HG03575 (cell line): ENCODE measurements at regions not wholly inside any gene's neighbourhood (a gene's known extent, or its start where the extent isn't known, plus 50 kb on each side); places are given as distances from the start of the nearest gene placed in this dataset.
"Not testable (repeated sequence)": the region's sequence is repeated elsewhere in the genome, so short reads cannot be mapped to it uniquely, and the experiment has no call there.

ENCODE experiments used
- ATAC-seq: cut with Tn5 transposase; IDR thresholded peaks from one replicate; pipeline ENCODE4 v1.9.1; 2021; ENCODE audit not compliant: unreplicated experiment, insufficient number of reproducible peaks, low FRiP score; ENCODE audit errors: extremely low read depth

- no peak for ATAC-seq
These were observed 255.2 kb upstream of the DDHD1 start for GRCh38 chr14:53408175-53408879.

- no peak for ATAC-seq
These were observed 253.4 kb upstream of the DDHD1 start for GRCh38 chr14:53406519-53406918.

GRCh38 chr14:53401646-53402045, 248.5 kb upstream of the DDHD1 start:
- ATAC-seq, result no peak

GRCh38 chr14:53399057-53399456, 245.9 kb upstream of the DDHD1 start:
- ATAC-seq, result no peak

- no peak for ATAC-seq
These were observed 245.5 kb upstream of the DDHD1 start for GRCh38 chr14:53398616-53399015.

GRCh38 chr14:53395267-53395666, 242.1 kb upstream of the DDHD1 start:
- not testable (repeated sequence) for ATAC-seq

- no peak for ATAC-seq
These were observed 238.6 kb upstream of the DDHD1 start for GRCh38 chr14:53391631-53392285.

- no peak for ATAC-seq
These were observed 238.0 kb upstream of the DDHD1 start for GRCh38 chr14:53391156-53391555.

GRCh38 chr14:53390008-53390407, 236.9 kb upstream of the DDHD1 start:
- no peak for ATAC-seq

GRCh38 chr14:53389202-53389601, 236.1 kb upstream of the DDHD1 start:
- ATAC-seq, result no peak

GRCh38 chr14:53386362-53386761, 233.2 kb upstream of the DDHD1 start:
- ATAC-seq, result no peak

GRCh38 chr14:53384536-53384935, 231.4 kb upstream of the DDHD1 start:
- no peak for ATAC-seq

GRCh38 chr14:53384073-53384472, 230.9 kb upstream of the DDHD1 start:
- ATAC-seq, result no peak

GRCh38 chr14:53381895-53382294, 228.8 kb upstream of the DDHD1 start:
- ATAC-seq, result no peak

- ATAC-seq, result no peak
These were observed 227.7 kb upstream of the DDHD1 start for GRCh38 chr14:53380867-53381225.

- ATAC-seq, result no peak
These were observed 227.1 kb upstream of the DDHD1 start for GRCh38 chr14:53380052-53380866.

GRCh38 chr14:53378142-53378541, 225.0 kb upstream of the DDHD1 start:
- no peak for ATAC-seq

- ATAC-seq, result no peak
These were observed 222.9 kb upstream of the DDHD1 start for GRCh38 chr14:53376064-53376463.

- no peak for ATAC-seq
These were observed 222.5 kb upstream of the DDHD1 start for GRCh38 chr14:53375599-53375998.

GRCh38 chr14:53368711-53369201, 215.6 kb upstream of the DDHD1 start:
- ATAC-seq, result no peak
